A549 (cell line): ENCODE measurements at regions not wholly inside any gene's neighbourhood (a gene's known extent, or its start where the extent isn't known, plus 50 kb on each side); places are given as distances from the start of the nearest gene placed in this dataset.

Experiments
- CHD2 ChIP-seq: fragments of 150-350 bp; IDR thresholded peaks from 2 replicates; pipeline ENCODE4 v1.6.1; 2014; ENCODE audit warnings: low read length; ENCODE audit not compliant: partially characterized antibody
- EP300 ChIP-seq, 2 experiments: fragments of >200 bp; sonication (Bioruptor Twin); formaldehyde crosslinking; IDR thresholded peaks; 2 replicates in 1 of 2; 3 replicates in 1 of 2; pipeline ENCODE4 v1.6.1; 2016 to 2017
- HOXA7 ChIP-seq: fragments of 250-450 bp; sonication (Bioruptor Pico); IDR thresholded peaks from 2 replicates; pipeline ENCODE4 v1.5.0; 2020; ENCODE audit warnings: mild to moderate bottlenecking, moderate library complexity
- MAFK ChIP-seq: fragments of 450-650 bp; IDR thresholded peaks from 2 replicates; pipeline ENCODE4 v1.6.1; 2014; ENCODE audit not compliant: partially characterized antibody
- POLR2A ChIP-seq: IDR thresholded peaks from 2 replicates; pipeline ENCODE4 v1.6.1; 2012; ENCODE audit warnings: mild to moderate bottlenecking, low read length
- TF ChIP-seq, protein P1 (sequence below): fragments of >200 bp; sonication (Bioruptor Twin); formaldehyde crosslinking; IDR thresholded peaks from 3 replicates; pipeline ENCODE4 v1.5.1; 2016
- TF ChIP-seq, protein P2 (sequence below): fragments of 200-600 bp; sonication (generic); IDR thresholded peaks from 2 replicates; pipeline ENCODE4 v1.6.1; 2016; ENCODE audit warnings: antibody characterized with exemption, mild to moderate bottlenecking, moderate library complexity
- TF ChIP-seq, protein P3 (sequence below): fragments of 150-350 bp; IDR thresholded peaks from 2 replicates; pipeline ENCODE4 v1.6.1; 2014; ENCODE audit warnings: low read depth, mild to moderate bottlenecking, low read length

DNA sequence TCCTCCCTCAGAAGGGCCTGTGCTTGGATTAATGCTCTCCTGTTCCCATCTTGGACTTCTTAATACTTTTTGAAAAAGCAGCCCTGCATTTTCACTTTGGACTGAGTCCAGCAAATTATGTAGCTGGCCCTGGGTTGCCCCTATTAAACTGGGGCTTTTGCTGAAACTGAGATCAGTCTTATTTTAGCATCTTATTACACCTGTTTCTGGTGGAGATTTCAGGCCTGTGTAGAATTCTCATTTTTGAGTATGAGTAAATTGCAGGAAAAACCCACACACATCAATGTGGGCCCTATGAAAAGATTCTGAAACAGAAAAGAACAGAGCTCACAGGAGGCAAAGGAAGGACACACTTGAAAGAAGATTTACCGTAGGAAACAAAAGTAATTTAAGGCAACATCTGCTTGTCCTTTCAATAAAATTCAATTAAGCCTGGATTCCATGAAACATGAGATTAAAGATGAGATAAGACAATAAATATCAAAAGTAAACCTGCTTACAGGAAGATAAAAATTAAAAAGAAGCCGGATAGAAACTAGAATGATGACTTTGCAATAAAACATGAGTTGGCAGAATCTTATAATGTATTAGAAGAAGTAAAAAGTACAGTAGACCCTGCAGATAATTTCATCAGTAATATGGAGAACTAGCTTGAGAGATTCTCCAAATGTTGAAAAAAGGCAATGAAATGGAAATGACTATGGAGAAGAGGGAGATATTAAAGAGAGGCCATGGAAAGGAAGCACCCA, 90.7 kb upstream of the GCFC2 start:
- TF ChIP-seq, protein P1, sequence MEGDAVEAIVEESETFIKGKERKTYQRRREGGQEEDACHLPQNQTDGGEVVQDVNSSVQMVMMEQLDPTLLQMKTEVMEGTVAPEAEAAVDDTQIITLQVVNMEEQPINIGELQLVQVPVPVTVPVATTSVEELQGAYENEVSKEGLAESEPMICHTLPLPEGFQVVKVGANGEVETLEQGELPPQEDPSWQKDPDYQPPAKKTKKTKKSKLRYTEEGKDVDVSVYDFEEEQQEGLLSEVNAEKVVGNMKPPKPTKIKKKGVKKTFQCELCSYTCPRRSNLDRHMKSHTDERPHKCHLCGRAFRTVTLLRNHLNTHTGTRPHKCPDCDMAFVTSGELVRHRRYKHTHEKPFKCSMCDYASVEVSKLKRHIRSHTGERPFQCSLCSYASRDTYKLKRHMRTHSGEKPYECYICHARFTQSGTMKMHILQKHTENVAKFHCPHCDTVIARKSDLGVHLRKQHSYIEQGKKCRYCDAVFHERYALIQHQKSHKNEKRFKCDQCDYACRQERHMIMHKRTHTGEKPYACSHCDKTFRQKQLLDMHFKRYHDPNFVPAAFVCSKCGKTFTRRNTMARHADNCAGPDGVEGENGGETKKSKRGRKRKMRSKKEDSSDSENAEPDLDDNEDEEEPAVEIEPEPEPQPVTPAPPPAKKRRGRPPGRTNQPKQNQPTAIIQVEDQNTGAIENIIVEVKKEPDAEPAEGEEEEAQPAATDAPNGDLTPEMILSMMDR = no peak
- TF ChIP-seq CHD2 (no peak), MAFK (peak; percentile 85), POLR2A (no peak), EP300 (IDR thresholded peaks at IDR 0.05) (no peak), HOXA7 (no peak)
- TF ChIP-seq, protein P2, sequence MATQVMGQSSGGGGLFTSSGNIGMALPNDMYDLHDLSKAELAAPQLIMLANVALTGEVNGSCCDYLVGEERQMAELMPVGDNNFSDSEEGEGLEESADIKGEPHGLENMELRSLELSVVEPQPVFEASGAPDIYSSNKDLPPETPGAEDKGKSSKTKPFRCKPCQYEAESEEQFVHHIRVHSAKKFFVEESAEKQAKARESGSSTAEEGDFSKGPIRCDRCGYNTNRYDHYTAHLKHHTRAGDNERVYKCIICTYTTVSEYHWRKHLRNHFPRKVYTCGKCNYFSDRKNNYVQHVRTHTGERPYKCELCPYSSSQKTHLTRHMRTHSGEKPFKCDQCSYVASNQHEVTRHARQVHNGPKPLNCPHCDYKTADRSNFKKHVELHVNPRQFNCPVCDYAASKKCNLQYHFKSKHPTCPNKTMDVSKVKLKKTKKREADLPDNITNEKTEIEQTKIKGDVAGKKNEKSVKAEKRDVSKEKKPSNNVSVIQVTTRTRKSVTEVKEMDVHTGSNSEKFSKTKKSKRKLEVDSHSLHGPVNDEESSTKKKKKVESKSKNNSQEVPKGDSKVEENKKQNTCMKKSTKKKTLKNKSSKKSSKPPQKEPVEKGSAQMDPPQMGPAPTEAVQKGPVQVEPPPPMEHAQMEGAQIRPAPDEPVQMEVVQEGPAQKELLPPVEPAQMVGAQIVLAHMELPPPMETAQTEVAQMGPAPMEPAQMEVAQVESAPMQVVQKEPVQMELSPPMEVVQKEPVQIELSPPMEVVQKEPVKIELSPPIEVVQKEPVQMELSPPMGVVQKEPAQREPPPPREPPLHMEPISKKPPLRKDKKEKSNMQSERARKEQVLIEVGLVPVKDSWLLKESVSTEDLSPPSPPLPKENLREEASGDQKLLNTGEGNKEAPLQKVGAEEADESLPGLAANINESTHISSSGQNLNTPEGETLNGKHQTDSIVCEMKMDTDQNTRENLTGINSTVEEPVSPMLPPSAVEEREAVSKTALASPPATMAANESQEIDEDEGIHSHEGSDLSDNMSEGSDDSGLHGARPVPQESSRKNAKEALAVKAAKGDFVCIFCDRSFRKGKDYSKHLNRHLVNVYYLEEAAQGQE = no peak
- TF ChIP-seq, protein P3, sequence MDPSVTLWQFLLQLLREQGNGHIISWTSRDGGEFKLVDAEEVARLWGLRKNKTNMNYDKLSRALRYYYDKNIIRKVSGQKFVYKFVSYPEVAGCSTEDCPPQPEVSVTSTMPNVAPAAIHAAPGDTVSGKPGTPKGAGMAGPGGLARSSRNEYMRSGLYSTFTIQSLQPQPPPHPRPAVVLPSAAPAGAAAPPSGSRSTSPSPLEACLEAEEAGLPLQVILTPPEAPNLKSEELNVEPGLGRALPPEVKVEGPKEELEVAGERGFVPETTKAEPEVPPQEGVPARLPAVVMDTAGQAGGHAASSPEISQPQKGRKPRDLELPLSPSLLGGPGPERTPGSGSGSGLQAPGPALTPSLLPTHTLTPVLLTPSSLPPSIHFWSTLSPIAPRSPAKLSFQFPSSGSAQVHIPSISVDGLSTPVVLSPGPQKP = no peak
